ENCODE measurements at regions not wholly inside any gene's neighbourhood (a gene's known extent, or its start where the extent isn't known, plus 50 kb on each side); places are given as distances from the start of the nearest gene placed in this dataset.

GRCh38 chr20:22315073-22315472 lies 269.3 kb downstream of the FOXA2 start:
- DNase-seq (ENCODE audit: low spot score), result no peak

GRCh38 chr20:22312744-22313346 lies 271.5 kb downstream of the FOXA2 start:
- peak; percentile 12 for DNase-seq (ENCODE audit: low spot score)

DNA sequence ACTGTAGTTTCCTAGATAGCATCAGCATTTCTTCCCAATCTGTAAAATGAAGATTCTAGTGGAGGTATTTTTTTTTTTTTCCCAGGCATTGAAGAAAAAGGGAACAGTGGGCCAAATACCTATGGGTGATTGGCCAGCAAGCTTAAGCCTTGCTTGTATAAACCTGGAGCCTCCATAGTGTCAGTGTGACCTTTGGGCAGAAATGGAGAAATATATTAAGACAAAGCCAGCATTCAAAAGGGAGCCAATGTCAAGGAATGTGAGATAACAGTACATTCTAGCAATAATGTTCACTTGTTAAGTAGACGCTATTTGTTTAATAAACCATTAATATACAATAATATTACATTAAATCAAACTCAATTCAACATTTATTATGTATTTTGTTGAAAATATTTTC lies 275.4 kb downstream of the FOXA2 start:
- DNase-seq (ENCODE audit: low spot score), result no peak

DNA sequence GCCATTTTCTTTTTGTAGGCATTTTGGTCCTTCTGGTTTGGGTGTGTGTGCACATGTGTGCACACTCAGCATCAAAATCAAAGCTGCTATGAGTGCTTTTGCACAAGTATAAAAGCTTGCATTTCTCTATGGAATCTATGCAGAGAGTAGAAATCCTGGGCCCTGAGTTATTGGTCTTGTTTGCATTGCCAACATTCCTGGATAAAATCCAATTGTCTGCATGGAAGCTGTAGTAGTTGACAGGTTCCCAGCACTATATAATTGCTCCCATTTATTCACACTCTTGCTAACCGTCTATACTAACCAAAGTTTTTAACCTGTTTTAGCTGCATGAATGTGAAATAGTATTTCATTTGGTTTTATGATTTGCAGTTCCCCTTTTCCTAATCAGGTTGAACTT lies 277.0 kb downstream of the FOXA2 start:
- DNase-seq (ENCODE audit: low spot score), result no peak

GRCh38 chr20:22305381-22305780 lies 279.0 kb downstream of the FOXA2 start:
- no peak for DNase-seq (ENCODE audit: low spot score)

GRCh38 chr20:22303523-22303922 lies 280.8 kb downstream of the FOXA2 start:
- DNase-seq (ENCODE audit: low spot score), result no peak

- no peak for DNase-seq (ENCODE audit: low spot score)
Measured at GRCh38 chr20:22302039-22302438, 282.3 kb downstream of the FOXA2 start.

GRCh38 chr20:22293886-22294285 lies 290.5 kb downstream of the FOXA2 start:
- no peak for DNase-seq (ENCODE audit: low spot score)

GRCh38 chr20:22289442-22289841 lies 294.9 kb downstream of the FOXA2 start:
- DNase-seq (ENCODE audit: low spot score), result no peak

DNA sequence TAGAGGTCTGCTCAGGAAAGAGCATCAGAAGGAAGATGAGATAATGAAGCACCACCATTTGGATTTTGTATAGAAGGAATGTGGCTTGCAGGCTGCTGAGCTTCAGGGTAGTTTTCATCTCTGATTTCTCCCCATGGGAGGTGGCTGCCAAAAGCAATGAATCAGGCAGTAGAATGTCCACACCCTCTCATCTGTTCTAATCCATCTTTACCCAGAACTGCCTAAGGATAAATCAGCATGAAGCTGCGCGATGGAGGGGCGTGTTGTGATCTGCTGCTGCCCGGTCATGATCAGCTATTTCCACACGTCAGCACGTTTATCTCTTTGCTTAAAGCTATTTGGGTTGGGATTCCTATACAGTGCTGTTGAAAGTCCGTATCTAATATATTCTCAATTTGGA lies 295.4 kb downstream of the FOXA2 start:
- no peak for DNase-seq (ENCODE audit: low spot score)

DNA sequence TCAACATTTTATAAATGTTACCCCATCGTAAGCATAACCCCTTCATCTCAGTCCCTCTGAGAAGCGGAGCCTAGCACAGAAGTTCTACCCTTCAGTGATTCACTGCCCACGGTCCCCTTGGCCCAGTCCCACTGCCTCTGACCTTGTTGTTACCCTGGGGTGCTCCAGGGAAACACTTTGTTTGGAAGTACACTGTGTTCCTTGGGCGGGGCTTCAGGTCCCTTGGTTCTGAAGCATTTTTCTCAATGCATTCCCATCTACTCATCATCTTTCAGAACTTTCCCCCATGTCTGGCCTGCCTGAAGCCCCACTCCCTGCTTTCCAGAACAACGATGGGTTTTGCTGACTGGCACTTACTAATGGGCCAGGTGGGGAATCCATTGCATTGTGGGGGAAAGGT lies 296.2 kb downstream of the FOXA2 start:
- no peak for DNase-seq (ENCODE audit: low spot score)

DNA sequence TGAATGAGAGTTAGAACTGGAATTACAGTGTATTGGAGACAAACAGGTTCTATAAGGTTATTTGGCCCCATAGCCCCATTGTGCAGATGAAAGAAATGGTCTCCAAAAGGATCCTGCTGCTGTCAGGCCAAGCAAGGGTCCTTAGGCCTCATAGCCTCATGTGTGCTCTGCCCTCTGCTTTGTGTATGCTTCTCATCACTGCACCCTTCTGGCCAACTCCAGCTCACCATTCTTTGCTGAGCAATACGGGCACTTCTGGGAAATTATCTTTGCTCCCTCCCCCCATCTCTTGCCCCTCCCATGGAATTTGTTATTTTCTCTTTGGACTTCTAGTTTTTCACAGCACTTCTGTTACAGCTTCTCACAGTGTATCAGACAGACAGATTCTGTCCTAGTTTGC lies 298.8 kb downstream of the FOXA2 start:
- DNase-seq (ENCODE audit: low spot score), result no peak

GRCh38 chr20:22282696-22283095 lies 301.7 kb downstream of the FOXA2 start:
- no peak for DNase-seq (ENCODE audit: low spot score)

DNA sequence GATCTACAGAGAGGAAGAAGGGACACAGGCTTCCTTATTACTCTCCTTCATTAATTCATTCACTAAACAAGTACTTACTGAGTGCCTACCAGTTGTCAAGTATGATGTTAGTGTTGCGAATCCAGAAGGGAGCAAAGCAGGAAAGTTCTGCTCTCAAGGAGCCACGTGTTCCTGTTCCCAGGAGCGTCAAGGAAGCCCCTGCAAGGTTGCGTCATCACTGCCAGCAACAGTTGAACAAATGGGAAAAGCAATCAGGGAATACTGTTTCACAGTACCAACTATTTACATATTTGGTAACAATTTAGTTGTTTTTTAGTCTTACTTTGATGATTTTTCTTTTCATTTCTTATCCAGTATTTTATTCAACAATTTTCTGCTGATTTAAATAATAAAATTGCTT lies 310.0 kb downstream of the FOXA2 start:
- DNase-seq (ENCODE audit: low spot score), result no peak

DNA sequence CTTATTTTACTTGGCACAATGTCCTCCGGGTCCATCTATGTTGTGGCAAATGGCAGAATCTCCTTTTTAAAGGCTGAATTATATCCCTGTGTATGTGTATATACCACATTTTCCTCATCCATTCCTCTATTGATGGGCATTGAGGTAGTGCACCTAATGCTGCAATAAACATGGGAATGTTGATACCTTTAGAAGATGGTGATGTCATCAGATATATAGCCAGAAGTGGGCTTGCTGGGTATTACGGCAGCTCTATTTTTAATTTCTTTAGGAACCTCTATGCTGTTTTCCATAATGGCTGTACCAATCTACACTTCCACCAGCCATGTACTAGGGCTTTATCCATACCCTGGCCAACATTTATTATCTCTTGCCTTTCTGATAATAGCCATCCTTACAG lies 315.7 kb downstream of the FOXA2 start:
- DNase-seq (ENCODE audit: low spot score), result no peak

DNA sequence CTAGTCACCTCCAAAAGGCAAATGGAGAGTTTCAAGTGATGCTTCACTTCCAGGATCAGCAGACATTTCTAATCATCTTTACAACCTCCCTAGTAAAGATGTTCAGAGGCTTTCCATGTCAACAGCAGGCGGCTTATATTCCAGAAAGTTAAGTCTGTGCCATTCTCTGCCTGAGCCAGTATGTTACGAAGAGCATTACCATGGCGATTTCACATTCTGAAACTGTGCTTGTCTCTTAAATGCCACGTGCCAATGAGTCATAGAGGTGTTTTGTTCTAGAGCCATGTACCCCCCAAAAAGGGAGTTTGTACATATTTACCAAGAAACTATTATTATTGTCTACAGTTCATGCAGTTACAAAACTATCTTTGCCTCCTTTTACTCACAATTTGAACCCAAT lies 319.5 kb downstream of the FOXA2 start:
- no peak for DNase-seq (ENCODE audit: low spot score)

DNA sequence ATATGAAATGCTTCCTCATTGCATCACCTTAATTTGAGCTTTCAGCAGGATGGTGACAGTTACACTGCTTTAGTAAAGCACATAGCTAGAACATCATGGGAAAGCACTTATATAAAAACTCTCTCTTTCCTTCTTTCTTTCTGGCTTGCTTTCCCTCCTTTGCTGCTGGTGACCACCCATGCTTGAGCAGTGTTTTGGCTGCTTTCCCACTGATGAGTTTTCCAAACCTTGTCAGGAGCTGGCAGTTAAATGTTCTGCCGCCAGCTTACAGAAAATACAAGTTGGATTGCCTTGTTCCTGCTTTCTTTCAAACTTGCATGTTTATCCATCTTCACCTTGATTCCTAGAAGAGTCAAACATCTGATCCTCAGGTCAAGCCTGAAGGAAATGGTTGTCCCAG lies 323.9 kb downstream of the FOXA2 start:
- DNase-seq (ENCODE audit: low spot score), result no peak

GRCh38 chr20:22257912-22258311 lies 326.5 kb downstream of the FOXA2 start:
- DNase-seq (ENCODE audit: low spot score), result no peak

- peak; percentile 24 for DNase-seq (ENCODE audit: low spot score)
Measured at GRCh38 chr20:22248051-22248667, 336.2 kb downstream of the FOXA2 start.

DNA sequence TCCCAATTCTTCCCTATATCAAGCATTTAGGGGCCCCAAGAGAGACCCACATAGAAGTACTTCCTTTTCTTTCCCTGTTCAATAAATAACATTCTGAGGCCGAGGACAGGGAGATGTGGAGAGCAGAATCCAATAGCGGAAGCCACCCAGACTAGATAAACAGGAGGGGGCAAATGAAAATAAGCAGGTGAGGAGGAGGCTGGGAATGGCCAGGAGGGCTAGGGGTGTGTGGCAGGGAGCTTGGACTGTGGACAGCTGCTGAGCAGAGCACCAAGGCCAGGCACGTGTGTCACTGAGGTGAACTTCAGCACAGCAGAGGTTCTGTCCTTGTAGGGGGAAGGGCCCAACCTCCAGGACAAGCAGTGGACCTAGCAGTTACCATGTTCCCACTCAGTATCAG lies 339.2 kb downstream of the FOXA2 start:
- no peak for DNase-seq (ENCODE audit: low spot score)

DNA sequence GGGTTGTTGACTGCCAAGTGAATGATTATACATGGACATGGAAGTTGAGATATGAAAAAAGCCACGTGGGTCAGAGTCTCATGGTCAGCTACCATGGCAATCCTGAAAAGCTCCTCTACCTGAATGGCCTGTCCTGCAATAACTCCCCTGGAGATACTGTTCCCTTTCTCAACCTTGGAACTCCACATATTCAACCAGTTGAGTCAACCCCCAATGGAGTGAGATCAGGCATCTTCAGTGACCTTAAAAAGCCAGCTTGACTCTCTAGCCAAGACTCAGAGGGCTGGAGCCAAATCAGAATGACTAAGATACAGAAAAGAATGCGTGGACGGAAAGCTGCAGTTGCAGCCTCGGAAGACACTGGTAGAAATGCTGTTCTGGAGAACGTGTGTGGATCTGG lies 341.3 kb downstream of the FOXA2 start:
- no peak for DNase-seq (ENCODE audit: low spot score)

GRCh38 chr20:22241609-22242008 lies 342.8 kb downstream of the FOXA2 start:
- no peak for DNase-seq (ENCODE audit: low spot score)

GRCh38 chr20:22232923-22233322 lies 351.4 kb downstream of the FOXA2 start:
- no peak for DNase-seq (ENCODE audit: low spot score)

DNA sequence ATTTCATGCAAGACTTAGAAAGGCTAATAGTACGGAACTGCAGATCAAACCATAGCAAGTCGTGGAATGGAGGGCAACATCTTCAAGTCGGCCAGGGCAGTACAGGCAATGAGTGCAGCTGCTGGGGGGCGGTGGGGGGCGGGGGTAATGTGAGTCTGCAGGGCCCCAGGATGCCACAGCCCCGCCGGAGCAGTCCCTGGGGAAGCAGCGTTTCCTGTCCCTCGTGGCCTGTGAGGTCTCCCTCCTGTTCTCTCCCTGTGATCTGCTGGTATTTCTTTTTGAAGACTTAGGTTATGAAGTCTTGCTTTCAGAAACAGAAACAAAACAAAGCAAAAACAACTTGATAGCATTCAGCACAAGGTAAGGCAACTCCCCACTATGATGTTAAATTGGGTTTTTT lies 351.9 kb downstream of the FOXA2 start:
- no peak for DNase-seq (ENCODE audit: low spot score)

Measured in NAMALWA (cell line).